Neural cell (in vitro differentiated cells): ENCODE measurements at regions not wholly inside any gene's neighbourhood (a gene's known extent, or its start where the extent isn't known, plus 50 kb on each side); places are given as distances from the start of the nearest gene placed in this dataset.

ENCODE experiments used
- H2AFZ ChIP-seq: fragments of 200-600, 300-800 bp; sonication (generic), shearing (Covaris generic); 2 replicates; pipeline ENCODE4 v1.6.0; 2014; ENCODE audit warnings: low read depth, mild to moderate bottlenecking, antibody characterized with exemption, low read length, moderate library complexity
- H3F3A ChIP-seq: fragments of 200-600 bp; shearing (Covaris generic); 2 replicates; pipeline ENCODE4 v1.6.1; 2016; ENCODE audit warnings: mild to moderate bottlenecking, moderate library complexity, mixed read lengths, antibody characterized with exemption, low read length; ENCODE audit not compliant: insufficient read depth, poor library complexity, severe bottlenecking
- H3K27ac ChIP-seq: fragments of 200-600, 300-800 bp; sonication (generic), shearing (Covaris generic); 2 replicates; pipeline ENCODE4 v1.5.1; 2014; ENCODE audit warnings: mild to moderate bottlenecking, low read length, moderate library complexity
- H3K27me3 ChIP-seq: fragments of 300-800, 200-600 bp; sonication (generic), shearing (Covaris generic); 2 replicates; pipeline ENCODE4 v1.6.0; 2014; ENCODE audit warnings: mild to moderate bottlenecking, low read depth, low read length, moderate library complexity; ENCODE audit not compliant: insufficient read depth
- H3K36me3 ChIP-seq: fragments of 300-800, 200-600 bp; sonication (generic), shearing (Covaris generic); 2 replicates; pipeline ENCODE4 v1.5.1; 2014; ENCODE audit warnings: mild to moderate bottlenecking, antibody characterized with exemption, low read length, moderate library complexity; ENCODE audit not compliant: insufficient read depth
- H3K4me2 ChIP-seq: fragments of 300-800, 200-600 bp; sonication (generic), shearing (Covaris generic); 2 replicates; pipeline ENCODE4 v1.6.0; 2014; ENCODE audit warnings: mild to moderate bottlenecking, low read length
- H3K4me3 ChIP-seq: fragments of 300-800, 200-600 bp; sonication (generic), shearing (Covaris generic); 2 replicates; pipeline ENCODE4 v1.5.1; 2014; ENCODE audit warnings: mild to moderate bottlenecking, low read length, moderate library complexity
- H3K79me2 ChIP-seq: fragments of 200-600 bp; shearing (Covaris generic); replicated peaks from 2 replicates; pipeline ENCODE4 v1.6.0; 2014; ENCODE audit warnings: mild to moderate bottlenecking, low read length, moderate library complexity; ENCODE audit not compliant: insufficient read depth
- H3K9ac ChIP-seq: fragments of 300-800, 200-600 bp; sonication (generic), shearing (Covaris generic); 2 replicates; pipeline ENCODE4 v1.6.1; 2016; ENCODE audit warnings: mild to moderate bottlenecking, low read length, mixed read lengths
- H3K9me2 ChIP-seq: fragments of 200-600 bp; shearing (Covaris generic); 2 replicates; pipeline ENCODE4 v1.6.1; 2016; ENCODE audit warnings: mild to moderate bottlenecking, low read length, mixed read lengths; ENCODE audit not compliant: insufficient read depth
- H3K9me3 ChIP-seq: fragments of 200-600, 300-800 bp; sonication (generic), shearing (Covaris generic); 2 replicates; pipeline ENCODE4 v1.6.1; 2016; ENCODE audit warnings: mild to moderate bottlenecking, mixed run types, low read length, moderate library complexity, mixed read lengths
- H4K20me1 ChIP-seq: fragments of 200-600 bp; shearing (Covaris generic); 2 replicates; pipeline ENCODE4 v1.6.1; 2016; ENCODE audit warnings: mild to moderate bottlenecking, mixed run types; ENCODE audit not compliant: insufficient read depth
- CTCF ChIP-seq: fragments of 450-650 bp; IDR thresholded peaks from 2 replicates; pipeline ENCODE4 v1.5.1; 2014; ENCODE audit warnings: antibody characterized with exemption, mild to moderate bottlenecking, moderate library complexity; ENCODE audit not compliant: poor library complexity, severe bottlenecking
- EP300 ChIP-seq: fragments of 450-650 bp; conservative IDR thresholded peaks from 2 replicates; pipeline ENCODE4 v1.6.1; 2014; ENCODE audit warnings: antibody characterized with exemption, mild to moderate bottlenecking, moderate library complexity; ENCODE audit not compliant: poor library complexity, severe bottlenecking
- EZH2 ChIP-seq: fragments of 200-600, 300-800 bp; shearing (Covaris generic), sonication (generic); IDR thresholded peaks from 2 replicates; pipeline ENCODE4 v1.6.1; 2014; ENCODE audit warnings: antibody characterized with exemption, low read length, borderline replicate concordance, mild to moderate bottlenecking; ENCODE audit not compliant: insufficient read depth, poor library complexity, severe bottlenecking
- MXI1 ChIP-seq: fragments of 450-650 bp; conservative IDR thresholded peaks from 2 replicates; pipeline ENCODE4 v1.6.1; 2014; ENCODE audit warnings: antibody characterized with exemption, mild to moderate bottlenecking; ENCODE audit not compliant: poor library complexity, severe bottlenecking
- POLR2AphosphoS5 ChIP-seq: IDR thresholded peaks from 2 replicates; pipeline ENCODE4 v1.6.1; 2012
- RAD21 ChIP-seq: fragments of 450-650 bp; conservative IDR thresholded peaks from 2 replicates; pipeline ENCODE4 v1.6.1; 2014; ENCODE audit warnings: antibody characterized with exemption, mild to moderate bottlenecking, moderate library complexity
- REST ChIP-seq: IDR thresholded peaks from 2 replicates; pipeline ENCODE4 v1.6.1; 2012; ENCODE audit warnings: borderline replicate concordance
- SMC3 ChIP-seq: fragments of 450-650 bp; conservative IDR thresholded peaks from 2 replicates; pipeline ENCODE4 v1.6.1; 2014; ENCODE audit warnings: antibody characterized with exemption, mild to moderate bottlenecking, moderate library complexity; ENCODE audit not compliant: poor library complexity
- TAF1 ChIP-seq: IDR thresholded peaks from 2 replicates; pipeline ENCODE4 v1.6.1; 2012; ENCODE audit warnings: low read depth

GRCh38 chr2:195498839-195499490, 158.1 kb upstream of the SLC39A10 start:
- H3K4me2 ChIP-seq: no peak overlapping the region
- H3K36me3 ChIP-seq: no peaks in the 10 kb centered on the region
- no peak overlapping the region for H3K9ac ChIP-seq
- no peaks in the 10 kb centered on the region for H3K27me3 ChIP-seq
- H3F3A ChIP-seq: no peaks in the 10 kb centered on the region
- no peak overlapping the region for H3K27ac ChIP-seq
- no peak overlapping the region for H3K4me3 ChIP-seq
- H3K9me3 ChIP-seq: no peaks in the 10 kb centered on the region
- no peaks in the 10 kb centered on the region for H4K20me1 ChIP-seq
- H2AFZ ChIP-seq: no peak overlapping the region
- no peak for TF ChIP-seq POLR2AphosphoS5
- no peak for TF ChIP-seq REST
- no peak for TF ChIP-seq MXI1
- no peak for TF ChIP-seq SMC3
- TF ChIP-seq EP300: no peak
- no peak for TF ChIP-seq RAD21
- no peak for TF ChIP-seq CTCF
- TF ChIP-seq EZH2: no peak
- TF ChIP-seq TAF1: no peak
- H3K9me2 ChIP-seq: no peaks in the 10 kb centered on the region
- no peaks in the 10 kb centered on the region for H3K79me2 ChIP-seq

GRCh38 chr2:195498176-195498575, 158.8 kb upstream of the SLC39A10 start:
- no peak for TF ChIP-seq REST
- no peak for TF ChIP-seq EZH2
- TF ChIP-seq CTCF: no peak

More at GRCh38 chr2:195498176-195498575, 158.8 kb upstream of the SLC39A10 start:
- Histone ChIP-seq H3K36me3 (no peaks in the 10 kb centered on the region), H3K9me2 (no peaks in the 10 kb centered on the region), H3K4me2 (no peak overlapping the region), H3K79me2 (no peaks in the 10 kb centered on the region), H3K27me3 (no peaks in the 10 kb centered on the region), H3K9ac (no peak overlapping the region), H3K27ac (no peak overlapping the region), H4K20me1 (no peaks in the 10 kb centered on the region), H2AFZ (no peak overlapping the region), H3F3A (no peaks in the 10 kb centered on the region), H3K4me3 (no peak overlapping the region), H3K9me3 (no peaks in the 10 kb centered on the region)
